Ovary (tissue), 7 donors: ENCODE measurements at regions not wholly inside any gene's neighbourhood (a gene's known extent, or its start where the extent isn't known, plus 50 kb on each side); places are given as distances from the start of the nearest gene placed in this dataset.

ENCODE experiments used
- DNase-seq, 5 donors: peaks; one replicate each; pipeline ENCODE4 v3.0.0-alpha.2; 2019 to 2020
- H3K27ac ChIP-seq, 2 donors: fragments of 200-600 bp; one replicate each; pipeline versions ENCODE4 v1.5.1 to v1.8.0; 2019 to 2022
- H3K27me3 ChIP-seq: fragments of 200-600 bp; one replicate; pipeline ENCODE4 v1.8.0; 2022
- H3K36me3 ChIP-seq: fragments of 200-600 bp; sonication (generic); one replicate; pipeline ENCODE4 v1.5.1; 2019
- H3K4me1 ChIP-seq: one replicate; pipeline ENCODE4 v1.8.1; 2013; ENCODE audit warnings: mild to moderate bottlenecking, moderate library complexity; ENCODE audit not compliant: insufficient read depth
- H3K4me3 ChIP-seq: fragments of 200-600 bp; sonication (generic); one replicate; pipeline ENCODE4 v1.5.1; 2017
- H3K9me3 ChIP-seq, 2 donors: fragments of 200-600 bp in 1 of 2; sonication (generic) in 1 of 2; one replicate each; pipeline versions ENCODE4 v1.5.1 to v1.8.1; 2013 to 2019; ENCODE audit warnings: mild to moderate bottlenecking in 1 of 2, moderate library complexity in 1 of 2
- EP300 ChIP-seq: sonication (generic); formaldehyde crosslinking; IDR thresholded peaks from one replicate; pipeline ENCODE4 v1.6.1; 2017; ENCODE audit warnings: antibody characterized with exemption
- POLR2A ChIP-seq: fragments of 450-650 bp; IDR thresholded peaks from one replicate; pipeline ENCODE4 v1.6.1; 2017; ENCODE audit warnings: antibody characterized with exemption, mild to moderate bottlenecking, moderate library complexity
- WGBS, 3 donors: extraction: QIAGEN DNeasy Blood & Tissue Kit in 1 of 3; methylation state at CpG; one replicate each; pipeline versions ENCODE4 v1.1.5 to v1.1.7; 2013 to 2017; 5-methylcytosine and 5-hydroxymethylcytosine counted together
- intact Hi-C, 4 donors: fragments of 100-400 bp; cut with DNase I; formaldehyde crosslinking; loops; one replicate each; pipeline versions ENCODE4 v1.11.0 to v1.15.1; 2022 to 2023
- TF ChIP-seq, protein P1 (sequence below), 3 donors: fragments of 450-650 bp in 2 of 3; fragments of 200-600 bp in 1 of 3; IDR thresholded peaks; one replicate each; pipeline versions ENCODE4 v1.5.1 to v1.8.0; 2016 to 2022; ENCODE audit warnings: antibody characterized with exemption in 3 of 3, mild to moderate bottlenecking in 1 of 3
- donor health status: DM: no; HTN: no; CAD: no; lungs with moderate emphysema.
- donor health status: DM: no; HTN: no; CAD: no.
- donor health status: Bipolar disorder and iron deficiency.
- donor health status: DM: no; HTN: no; CAD: no.
- donor health status: DM: yes; HTN: yes; CAD: no.

DNA sequence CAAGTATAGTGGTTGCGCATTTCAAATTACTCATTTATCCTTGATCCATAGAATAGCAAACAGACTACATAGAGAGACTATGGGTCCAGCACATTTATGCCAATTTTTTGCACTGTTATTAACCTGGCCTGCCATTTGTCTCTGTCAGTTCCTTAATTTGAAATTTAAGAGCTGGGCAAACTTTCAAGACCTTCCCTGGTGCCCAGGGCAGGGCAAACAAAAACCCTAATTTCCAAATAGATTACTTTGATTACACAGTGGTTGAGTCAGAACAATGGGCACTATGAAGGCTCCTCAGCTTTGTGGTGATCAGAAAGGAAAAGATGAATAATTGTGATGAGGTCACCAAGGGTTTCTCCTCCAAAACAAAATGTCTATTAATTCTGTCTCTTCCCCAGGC is 80.6 kb downstream of the TNFSF18 start:
- H3K4me3 ChIP-seq = no peak overlapping the region
- H3K9me3 ChIP-seq = no peaks in the 10 kb centered on the region
- DNase-seq = no peak
- WGBS, 3 donors = 96 to 100% (median 97%) methylated on average over 1 of the region's 1 CpG
- no peak overlapping the region for H3K27ac ChIP-seq
- intact Hi-C loops = no loop called here
- no peaks in the 10 kb centered on the region for H3K36me3 ChIP-seq
- no peaks in the 10 kb centered on the region for H3K4me1 ChIP-seq
- TF ChIP-seq POLR2A = no peak
- TF ChIP-seq, protein P1, sequence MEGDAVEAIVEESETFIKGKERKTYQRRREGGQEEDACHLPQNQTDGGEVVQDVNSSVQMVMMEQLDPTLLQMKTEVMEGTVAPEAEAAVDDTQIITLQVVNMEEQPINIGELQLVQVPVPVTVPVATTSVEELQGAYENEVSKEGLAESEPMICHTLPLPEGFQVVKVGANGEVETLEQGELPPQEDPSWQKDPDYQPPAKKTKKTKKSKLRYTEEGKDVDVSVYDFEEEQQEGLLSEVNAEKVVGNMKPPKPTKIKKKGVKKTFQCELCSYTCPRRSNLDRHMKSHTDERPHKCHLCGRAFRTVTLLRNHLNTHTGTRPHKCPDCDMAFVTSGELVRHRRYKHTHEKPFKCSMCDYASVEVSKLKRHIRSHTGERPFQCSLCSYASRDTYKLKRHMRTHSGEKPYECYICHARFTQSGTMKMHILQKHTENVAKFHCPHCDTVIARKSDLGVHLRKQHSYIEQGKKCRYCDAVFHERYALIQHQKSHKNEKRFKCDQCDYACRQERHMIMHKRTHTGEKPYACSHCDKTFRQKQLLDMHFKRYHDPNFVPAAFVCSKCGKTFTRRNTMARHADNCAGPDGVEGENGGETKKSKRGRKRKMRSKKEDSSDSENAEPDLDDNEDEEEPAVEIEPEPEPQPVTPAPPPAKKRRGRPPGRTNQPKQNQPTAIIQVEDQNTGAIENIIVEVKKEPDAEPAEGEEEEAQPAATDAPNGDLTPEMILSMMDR (IDR thresholded peaks at IDR 0.05) = no peak
- TF ChIP-seq EP300 = no peak
- H3K27me3 ChIP-seq = no peaks in the 10 kb centered on the region

DNA sequence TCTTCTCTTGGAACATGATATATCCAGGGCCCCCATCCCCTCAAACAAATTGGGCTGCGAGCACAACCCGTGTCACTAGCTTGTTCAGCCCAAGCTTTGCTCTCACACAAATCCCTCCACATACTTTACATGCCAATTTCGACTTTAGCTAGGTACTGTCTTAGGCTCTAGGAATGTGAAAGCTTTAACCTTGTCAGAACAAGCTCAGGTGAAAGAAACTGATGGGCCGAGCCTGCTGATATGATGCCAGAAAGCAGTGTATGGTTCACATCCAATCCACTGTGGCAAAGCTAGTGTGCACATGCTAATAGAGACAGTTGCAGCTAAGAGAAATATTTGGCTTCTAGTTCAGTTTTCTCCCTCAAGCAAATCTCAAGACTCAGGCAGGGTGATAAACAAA is 79.5 kb downstream of the TNFSF18 start:
- H3K36me3 ChIP-seq = no peaks in the 10 kb centered on the region
- no peaks in the 10 kb centered on the region for H3K27me3 ChIP-seq
- DNase-seq = no peak
- no peak overlapping the region for H3K4me3 ChIP-seq
- no peaks in the 10 kb centered on the region for H3K9me3 ChIP-seq
- intact Hi-C loops = no loop called here
- H3K27ac ChIP-seq = no peak overlapping the region
- H3K4me1 ChIP-seq = no peaks in the 10 kb centered on the region
- no peak for TF ChIP-seq POLR2A
- TF ChIP-seq EP300 = no peak
- TF ChIP-seq, protein P1 (IDR thresholded peaks at IDR 0.05) = no peak
- WGBS, 3 donors = 46 to 60% (median 47%) methylated on average over 4 of the region's 4 CpGs

DNA sequence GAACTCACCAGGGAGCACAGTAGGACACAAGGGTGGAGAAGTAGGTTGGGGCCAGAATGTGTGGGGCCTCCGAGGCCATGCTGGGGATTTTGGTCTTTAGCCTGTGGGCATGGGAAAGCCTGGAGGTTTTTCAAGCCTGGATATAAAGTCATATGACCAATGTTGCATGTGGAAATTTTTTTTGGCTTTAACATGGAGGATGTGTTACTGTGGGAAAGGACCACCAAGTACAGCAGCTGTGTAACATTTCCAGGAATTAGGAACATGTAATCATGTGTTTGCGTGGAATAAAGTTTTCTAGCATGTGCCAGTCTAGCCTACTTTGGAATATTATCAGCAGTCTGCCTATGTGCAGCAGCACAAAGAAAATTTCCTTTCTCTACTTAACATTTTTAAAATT is 78.5 kb downstream of the TNFSF18 start:
- no peaks in the 10 kb centered on the region for H3K36me3 ChIP-seq
- no peaks in the 10 kb centered on the region for H3K4me1 ChIP-seq
- H3K27ac ChIP-seq = no peak overlapping the region
- no peak for TF ChIP-seq EP300
- TF ChIP-seq POLR2A = no peak
- TF ChIP-seq, protein P1 (IDR thresholded peaks at IDR 0.05) = no peak
- no peaks in the 10 kb centered on the region for H3K9me3 ChIP-seq
- intact Hi-C loops = no loop called here
- DNase-seq = no peak
- H3K4me3 ChIP-seq = no peak overlapping the region
- 88 to 90% (median 90%) methylated on average over 2 of the region's 2 CpGs for WGBS, 3 donors
- H3K27me3 ChIP-seq = no peaks in the 10 kb centered on the region

DNA sequence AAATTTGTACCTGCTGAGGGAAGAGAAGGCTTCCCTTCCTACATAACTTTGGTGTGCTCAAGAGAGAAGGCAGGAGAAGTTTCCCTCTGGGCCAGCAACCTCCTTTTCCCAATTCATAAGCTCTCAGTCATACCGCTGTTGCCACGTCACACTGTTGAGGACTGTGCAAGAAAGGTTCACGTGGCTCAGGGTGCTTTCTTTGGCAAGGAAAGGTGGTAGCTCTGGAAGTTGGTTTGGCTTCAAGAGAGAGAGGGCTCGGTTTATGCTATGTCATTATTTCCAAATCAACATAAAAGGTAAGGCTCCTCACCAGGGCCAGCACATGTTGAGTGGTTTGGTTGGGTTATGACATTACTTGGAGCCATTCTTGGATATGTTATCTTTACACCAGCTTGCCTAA is 77.3 kb downstream of the TNFSF18 start:
- no peak for DNase-seq
- TF ChIP-seq POLR2A = no peak
- no peak for TF ChIP-seq EP300
- TF ChIP-seq, protein P1 (IDR thresholded peaks at IDR 0.05) = no peak
- H3K4me3 ChIP-seq = no peak overlapping the region
- no peaks in the 10 kb centered on the region for H3K9me3 ChIP-seq
- H3K4me1 ChIP-seq = no peaks in the 10 kb centered on the region
- H3K27ac ChIP-seq = no peak overlapping the region
- intact Hi-C loops = no loop called here
- no peaks in the 10 kb centered on the region for H3K36me3 ChIP-seq
- H3K27me3 ChIP-seq = no peaks in the 10 kb centered on the region
- 66 to 71% (median 70%) methylated on average over 4 of the region's 4 CpGs for WGBS, 3 donors
